Mesodermal cell (in vitro differentiated cells): ENCODE measurements at regions not wholly inside any gene's neighbourhood (a gene's known extent, or its start where the extent isn't known, plus 50 kb on each side); places are given as distances from the start of the nearest gene placed in this dataset.

Experiments
- H3K27ac ChIP-seq: 2 replicates; pipeline ENCODE4 v1.7.0; 2013; ENCODE audit warnings: mild to moderate bottlenecking, low read depth, low read length, moderate library complexity; ENCODE audit not compliant: severe bottlenecking
- H3K36me3 ChIP-seq: 2 replicates; pipeline ENCODE4 v1.7.1; 2013; ENCODE audit warnings: mild to moderate bottlenecking, low read length, moderate library complexity; ENCODE audit not compliant: control insufficient read depth, insufficient read depth
- H3K4me1 ChIP-seq: one replicate; pipeline ENCODE4 v1.7.1; 2013; ENCODE audit warnings: mild to moderate bottlenecking, low read length; ENCODE audit not compliant: insufficient read depth, control insufficient read depth, poor library complexity, severe bottlenecking
- H3K4me3 ChIP-seq: 2 replicates; pipeline ENCODE4 v1.7.0; 2013; ENCODE audit warnings: low read length, control low read depth, mild to moderate bottlenecking; ENCODE audit not compliant: insufficient read depth, poor library complexity, severe bottlenecking; ENCODE audit errors: extremely low read depth
- H3K9me3 ChIP-seq: 2 replicates; pipeline ENCODE4 v1.7.1; 2013; ENCODE audit warnings: mild to moderate bottlenecking, low read length, moderate library complexity; ENCODE audit not compliant: control insufficient read depth
- WGBS, 2 experiments: methylation state at CpG; one replicate each; pipeline ENCODE4 v1.1.5; 2013; ENCODE audit warnings: missing lambda C conversion rate in 2 of 2; ENCODE audit not compliant: insufficient coverage in 2 of 2; 5-methylcytosine and 5-hydroxymethylcytosine counted together

DNA sequence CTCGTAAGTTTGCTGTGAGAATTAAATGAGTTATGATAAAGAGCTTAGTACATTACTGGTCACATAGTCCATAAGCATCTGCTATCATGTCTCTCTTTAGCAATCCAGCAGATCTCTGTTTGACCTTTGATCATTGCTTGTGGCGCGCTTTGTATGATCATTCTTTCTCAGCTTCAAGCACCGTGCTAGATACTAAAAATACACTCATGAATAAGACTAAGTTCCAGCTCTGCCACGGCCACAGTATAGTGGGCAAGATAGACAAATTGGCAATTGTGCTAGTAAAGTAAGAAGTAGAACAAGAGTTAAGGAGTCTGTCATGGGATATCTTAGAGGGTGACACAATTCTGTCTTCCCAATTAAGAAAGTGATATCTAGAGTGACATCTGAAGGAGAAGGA lies 75.2 kb upstream of the ADGRF1 start:
- Histone ChIP-seq H3K4me1 (peaks cover 22% of the 10 kb centered on the region), H3K9me3 (no peaks in the 10 kb centered on the region), H3K27ac (no peak overlapping the region), H3K36me3 (no peaks in the 10 kb centered on the region), H3K4me3 (no peak overlapping the region)
- 100% methylated on average over 2 to 3 of the region's 5 CpGs for WGBS, 2 experiments

DNA sequence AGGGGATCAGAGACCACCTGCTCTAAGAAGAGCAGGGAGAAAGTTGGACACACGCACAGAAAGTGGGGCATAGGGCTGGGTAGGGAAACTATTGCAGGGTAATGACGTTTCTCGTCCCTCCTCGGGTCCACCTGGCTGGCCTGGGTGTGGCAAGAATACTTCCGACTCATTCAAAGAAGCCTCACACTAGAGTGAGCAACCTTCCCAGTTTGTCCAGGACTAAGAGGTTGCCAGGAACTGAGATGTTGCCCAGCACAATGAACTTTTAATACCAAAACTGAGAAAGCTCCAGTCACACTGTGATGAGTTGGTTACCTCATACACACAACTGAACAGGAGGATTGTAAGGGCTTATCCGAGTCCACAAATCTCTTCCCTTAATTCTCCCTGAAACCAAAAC lies 74.5 kb upstream of the ADGRF1 start:
- Histone ChIP-seq H3K36me3 (no peaks in the 10 kb centered on the region), H3K9me3 (no peaks in the 10 kb centered on the region), H3K27ac (no peak overlapping the region), H3K4me3 (no peak overlapping the region), H3K4me1 (peaks cover 29% of the 10 kb centered on the region)
- WGBS, 2 experiments, result 90 to 97% methylated on average over 5 of the region's 6 CpGs

DNA sequence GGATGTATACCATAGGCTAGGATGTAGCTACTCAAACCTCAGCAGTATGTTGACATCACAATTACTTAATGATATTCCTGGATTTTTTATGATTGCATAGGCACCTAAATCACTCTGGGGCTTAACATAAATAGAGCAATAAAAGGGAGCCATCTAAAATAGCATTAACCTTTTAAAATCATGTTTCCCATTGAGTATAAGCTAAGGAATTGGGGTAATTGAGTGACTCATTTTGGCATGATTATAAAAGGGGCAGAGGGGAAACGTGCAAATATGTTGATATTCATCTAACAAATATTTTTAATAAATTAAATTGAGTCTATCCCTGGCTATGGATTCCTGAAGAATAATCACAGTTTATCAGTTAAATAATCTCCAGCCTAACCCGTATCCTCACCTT lies 74.0 kb upstream of the ADGRF1 start:
- WGBS, 2 experiments, result no CpG with 5 or more reads among the region's 2 CpGs

DNA sequence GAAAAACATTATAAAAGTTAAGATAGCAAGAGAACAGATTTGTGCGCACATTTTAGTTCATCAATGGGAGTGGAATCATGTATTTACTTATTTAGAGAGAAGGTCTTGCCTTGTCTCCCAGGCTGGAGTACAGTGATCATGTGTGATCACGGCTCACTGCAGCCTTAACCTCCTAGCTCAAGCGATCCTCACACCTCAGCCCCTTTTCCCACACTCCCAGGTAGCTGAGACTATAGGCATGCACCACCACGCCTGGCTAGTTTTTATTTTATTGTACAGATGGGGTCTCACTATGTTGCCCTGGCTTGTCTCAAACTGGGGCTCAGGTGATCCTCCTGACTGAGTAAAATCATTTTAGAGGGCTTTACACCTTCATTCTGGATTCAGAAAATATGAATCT lies 72.3 kb upstream of the ADGRF1 start:
- Histone ChIP-seq H3K4me3 (no peak overlapping the region), H3K4me1 (peaks cover 50% of the 10 kb centered on the region), H3K27ac (no peak overlapping the region), H3K9me3 (no peaks in the 10 kb centered on the region), H3K36me3 (no peaks in the 10 kb centered on the region)
- 100% methylated on average over 2 to 4 of the region's 4 CpGs for WGBS, 2 experiments

More for the DNA sequence above, 74.0 kb upstream of the ADGRF1 start:
- H3K4me1 ChIP-seq, result peaks cover 33% of the 10 kb centered on the region
- no peak overlapping the region for H3K27ac ChIP-seq
- H3K4me3 ChIP-seq, result no peak overlapping the region
- H3K36me3 ChIP-seq, result no peaks in the 10 kb centered on the region
- no peaks in the 10 kb centered on the region for H3K9me3 ChIP-seq

DNA sequence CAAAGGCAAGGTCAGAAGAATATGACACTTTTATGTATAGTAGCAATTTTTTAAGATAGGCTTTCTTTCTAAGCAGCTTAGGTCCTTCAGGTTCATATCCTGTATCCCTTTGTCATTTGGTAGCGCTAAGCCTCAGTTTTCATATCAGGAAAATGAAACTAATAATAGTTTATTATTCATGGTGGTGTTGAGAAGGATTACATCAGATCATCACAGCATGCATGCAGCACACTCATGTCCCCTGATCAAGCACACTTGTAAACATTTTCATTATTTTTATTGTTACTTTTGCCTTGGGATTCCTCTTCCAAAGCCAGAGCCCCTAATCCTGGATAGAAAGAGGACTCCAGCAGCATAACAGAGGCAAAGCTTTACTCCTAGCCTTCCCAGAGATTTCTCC lies 70.2 kb upstream of the ADGRF1 start:
- Histone ChIP-seq H3K4me1 (peaks cover 65% of the 10 kb centered on the region), H3K4me3 (no peak overlapping the region), H3K36me3 (no peaks in the 10 kb centered on the region), H3K9me3 (no peaks in the 10 kb centered on the region), H3K27ac (peak overlapping the region; percentile 52)
- WGBS, 2 experiments, result no CpG with 5 or more reads among the region's 1 CpG

DNA sequence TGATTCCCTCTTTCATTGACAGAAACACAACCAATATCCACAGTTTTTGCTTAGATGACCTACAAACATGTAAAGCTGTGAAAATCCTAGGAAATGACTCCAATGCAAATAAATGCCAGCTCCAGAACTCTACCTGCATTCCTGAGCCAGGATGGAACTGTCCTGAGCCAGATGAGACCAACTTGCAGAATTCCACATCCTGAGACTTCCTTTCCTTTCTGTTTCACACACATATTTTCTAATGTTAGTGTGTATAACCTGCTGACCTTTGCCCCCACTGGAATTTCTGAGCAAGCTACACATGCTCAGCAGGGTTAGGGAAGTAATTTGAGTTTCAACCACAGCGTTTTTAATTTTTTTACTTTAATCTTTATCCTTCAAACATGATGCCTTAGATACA lies 69.6 kb upstream of the ADGRF1 start:
- H3K27ac ChIP-seq, result peak overlapping the region; percentile 62
- H3K36me3 ChIP-seq, result no peaks in the 10 kb centered on the region
- H3K4me3 ChIP-seq, result no peak overlapping the region
- H3K4me1 ChIP-seq, result peaks cover 69% of the 10 kb centered on the region
- no peaks in the 10 kb centered on the region for H3K9me3 ChIP-seq
- 38% methylated on average over 1 of the region's 1 CpG; no CpG with 5 or more reads in 1 of the 2 experiments for WGBS, 2 experiments

DNA sequence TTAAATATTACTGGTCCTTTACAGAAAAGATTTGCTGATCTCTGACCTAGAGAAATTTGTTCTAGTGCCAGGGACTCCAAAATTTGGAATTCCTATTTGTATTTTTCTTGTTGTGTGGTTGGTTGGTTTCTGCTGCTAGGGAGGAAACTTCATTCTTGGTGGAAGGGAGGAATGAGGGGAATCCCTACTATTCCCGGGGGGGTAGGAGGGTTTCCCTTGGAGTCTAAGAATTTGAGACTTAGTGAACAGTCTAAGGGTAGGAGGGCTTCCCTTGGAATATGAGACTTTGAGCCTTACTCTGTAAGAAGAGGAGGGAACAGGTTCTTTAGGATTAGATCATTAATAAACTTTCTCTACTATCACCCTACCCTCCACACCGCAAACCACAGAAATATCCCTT lies 67.1 kb upstream of the ADGRF1 start:
- WGBS, 2 experiments, result 25 to 30% methylated on average over 1 of the region's 2 CpGs
- H3K4me3 ChIP-seq, result no peak overlapping the region
- H3K4me1 ChIP-seq, result peaks cover 92% of the 10 kb centered on the region
- H3K36me3 ChIP-seq, result no peaks in the 10 kb centered on the region
- H3K27ac ChIP-seq, result peak overlapping the region; percentile 79
- H3K9me3 ChIP-seq, result no peaks in the 10 kb centered on the region

DNA sequence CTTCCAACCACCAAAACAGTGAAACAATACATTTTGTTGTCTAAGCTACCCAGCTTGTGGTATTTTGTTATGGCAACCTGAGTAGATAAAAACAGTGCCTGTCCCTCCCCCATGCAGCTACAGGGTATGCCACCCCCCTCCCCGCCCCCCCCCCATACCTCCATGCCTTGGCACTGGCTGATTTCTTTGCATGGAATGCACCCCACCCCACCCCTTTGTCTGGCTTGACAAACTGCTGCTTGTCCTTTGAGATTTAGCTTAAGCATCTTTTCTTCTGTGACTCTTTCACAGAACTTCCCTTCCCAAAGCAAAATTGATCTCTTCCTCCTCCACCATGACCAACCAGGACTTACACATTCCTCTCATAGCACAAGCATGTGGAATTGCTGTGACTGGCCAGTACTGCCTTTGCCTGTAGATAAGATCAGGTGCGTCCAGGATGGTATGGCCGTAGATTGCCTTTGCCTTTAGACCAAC lies 64.6 kb upstream of the ADGRF1 start:
- H3K36me3 ChIP-seq, result no peaks in the 10 kb centered on the region
- H3K27ac ChIP-seq, result peak overlapping the region; percentile 96
- peaks cover 74% of the 10 kb centered on the region for H3K4me1 ChIP-seq
- 57% methylated on average over 2 of the region's 3 CpGs; no CpG with 5 or more reads in 1 of the 2 experiments for WGBS, 2 experiments
- H3K9me3 ChIP-seq, result no peaks in the 10 kb centered on the region
- no peak overlapping the region for H3K4me3 ChIP-seq

DNA sequence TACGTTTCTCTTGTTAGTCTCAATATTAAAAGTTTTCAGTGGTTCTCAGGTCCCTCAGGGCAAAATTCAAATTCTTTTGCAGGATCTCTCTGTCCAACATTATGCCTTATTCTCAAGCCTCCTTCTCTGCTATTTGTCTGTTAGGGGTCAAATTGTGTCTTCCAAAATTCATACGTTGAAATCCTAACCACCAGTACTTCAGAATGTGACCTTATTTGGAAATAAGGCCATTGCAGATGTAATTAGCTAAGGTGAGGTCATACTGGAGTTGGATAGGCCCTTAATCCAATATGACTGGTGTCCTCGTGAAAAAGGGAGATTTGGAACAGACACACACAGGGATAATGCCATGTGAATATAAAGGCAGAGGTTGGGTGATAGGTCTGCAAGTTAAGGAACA lies 64.1 kb upstream of the ADGRF1 start:
- no peaks in the 10 kb centered on the region for H3K9me3 ChIP-seq
- no peaks in the 10 kb centered on the region for H3K36me3 ChIP-seq
- no peak overlapping the region for H3K4me3 ChIP-seq
- peak overlapping the region; percentile 96 for H3K27ac ChIP-seq
- WGBS, 2 experiments, result 46 to 67% methylated on average over 1 to 2 of the region's 3 CpGs
- peaks cover 69% of the 10 kb centered on the region for H3K4me1 ChIP-seq

DNA sequence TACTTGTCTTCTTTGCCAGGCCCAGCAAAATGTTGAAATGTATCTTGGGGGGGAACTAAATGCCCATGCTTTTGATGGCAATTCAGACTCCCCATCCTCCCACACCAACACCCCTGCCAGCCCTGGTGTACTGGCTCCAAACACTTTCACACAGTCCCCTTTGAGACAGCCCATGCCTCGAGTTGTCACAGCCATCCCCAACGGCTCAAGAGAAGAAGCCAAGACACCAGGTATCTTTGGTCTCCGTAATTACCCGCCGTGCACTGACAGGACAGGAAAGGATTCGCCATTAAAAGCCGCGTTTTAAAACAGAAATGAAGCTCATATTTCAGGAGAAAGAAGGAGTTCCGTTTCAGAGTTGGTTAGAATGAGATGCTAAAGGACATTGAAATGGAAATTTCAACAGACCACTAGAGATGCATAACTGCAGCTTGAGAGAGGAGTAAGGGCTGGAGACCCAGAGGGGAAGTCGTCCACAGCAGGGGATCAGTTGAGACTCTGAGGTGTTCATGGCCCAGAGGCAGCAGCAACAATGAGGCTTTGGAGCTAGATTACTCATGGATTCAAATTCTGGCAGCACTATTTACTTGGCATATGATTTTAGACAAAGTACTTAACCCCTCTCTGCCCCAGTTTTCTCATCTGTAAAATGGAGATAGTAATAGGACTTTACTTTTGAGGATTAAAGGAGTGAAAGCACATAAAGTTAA lies 63.5 kb upstream of the ADGRF1 start:
- Histone ChIP-seq H3K9me3 (no peaks in the 10 kb centered on the region), H3K36me3 (no peaks in the 10 kb centered on the region), H3K4me3 (no peak overlapping the region), H3K27ac (peak overlapping the region; percentile 96), H3K4me1 (peaks cover 64% of the 10 kb centered on the region)
- 34 to 35% methylated on average over 10 of the region's 10 CpGs for WGBS, 2 experiments

DNA sequence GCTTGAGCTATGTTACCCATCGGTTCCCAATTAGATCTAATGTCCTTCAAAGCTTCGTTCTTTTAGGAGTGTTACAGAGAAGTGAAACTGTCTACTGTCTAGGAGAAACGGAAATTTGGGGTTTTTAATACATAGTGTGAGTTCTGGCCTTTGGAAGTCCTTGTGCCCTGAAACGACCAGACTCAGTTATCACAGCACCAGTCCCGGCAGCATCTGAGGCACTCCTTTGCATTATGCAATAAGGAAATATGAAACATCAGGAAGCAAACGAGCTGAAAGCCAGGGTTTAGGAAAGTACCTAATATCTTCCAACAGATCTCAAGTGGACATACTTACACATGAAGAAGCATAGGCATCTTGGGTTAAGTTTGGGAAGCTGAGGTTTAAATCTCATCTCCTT lies 61.8 kb upstream of the ADGRF1 start:
- H3K36me3 ChIP-seq, result no peaks in the 10 kb centered on the region
- H3K4me1 ChIP-seq, result peaks cover 51% of the 10 kb centered on the region
- 89 to 94% methylated on average over 3 to 4 of the region's 6 CpGs for WGBS, 2 experiments
- H3K9me3 ChIP-seq, result no peaks in the 10 kb centered on the region
- H3K27ac ChIP-seq, result no peak overlapping the region
- H3K4me3 ChIP-seq, result no peak overlapping the region
